ENCODE measurements at regions not wholly inside any gene's neighbourhood (a gene's known extent, or its start where the extent isn't known, plus 50 kb on each side); places are given as distances from the start of the nearest gene placed in this dataset.

- intact Hi-C loops (cut with DNase I; ENCODE audit: low total_unique reads): no loop called here
- H3K27me3 ChIP-seq: no peaks in the 10 kb centered on the region
Observed at GRCh38 chr18:8498905-8499304, 110.3 kb upstream of the RAB12 start.

GRCh38 chr18:8499810-8500675 is 109.2 kb upstream of the RAB12 start:
- DNase-seq: no peak

More at GRCh38 chr18:8498905-8499304, 110.3 kb upstream of the RAB12 start:
- TF ChIP-seq CTCF (IDR thresholded peaks at IDR 0.05) (no peak), POLR2A (IDR thresholded peaks at IDR 0.05) (no peak)
- Histone ChIP-seq H3K4me3 (no peak overlapping the region), H3K4me1 (no peaks in the 10 kb centered on the region), H3K36me3 (no peaks in the 10 kb centered on the region), H3K9me3 (no peaks in the 10 kb centered on the region), H3K27ac (no peak overlapping the region)
- no peak for DNase-seq

GRCh38 chr18:8501044-8501443 is 108.2 kb upstream of the RAB12 start:
- Histone ChIP-seq H3K27ac (no peak overlapping the region), H3K36me3 (no peaks in the 10 kb centered on the region), H3K4me1 (no peaks in the 10 kb centered on the region), H3K4me3 (no peak overlapping the region), H3K27me3 (no peaks in the 10 kb centered on the region), H3K9me3 (no peaks in the 10 kb centered on the region)
- intact Hi-C loops (cut with DNase I; ENCODE audit: low total_unique reads): no loop called here
- no peak for TF ChIP-seq CTCF (IDR thresholded peaks at IDR 0.05)
- no peak for TF ChIP-seq POLR2A (IDR thresholded peaks at IDR 0.05)
- DNase-seq: no peak

More at GRCh38 chr18:8499810-8500675, 109.2 kb upstream of the RAB12 start:
- Histone ChIP-seq H3K27ac (no peak overlapping the region), H3K4me3 (no peak overlapping the region), H3K4me1 (no peaks in the 10 kb centered on the region), H3K9me3 (no peaks in the 10 kb centered on the region), H3K36me3 (no peaks in the 10 kb centered on the region), H3K27me3 (no peaks in the 10 kb centered on the region)
- intact Hi-C loops (cut with DNase I; ENCODE audit: low total_unique reads): no loop called here
- no peak for TF ChIP-seq POLR2A (IDR thresholded peaks at IDR 0.05)

- Histone ChIP-seq H3K4me1 (no peaks in the 10 kb centered on the region), H3K27me3 (no peaks in the 10 kb centered on the region), H3K27ac (no peak overlapping the region), H3K4me3 (no peak overlapping the region), H3K36me3 (no peaks in the 10 kb centered on the region), H3K9me3 (no peaks in the 10 kb centered on the region)
- DNase-seq: no peak
- intact Hi-C loops (cut with DNase I; ENCODE audit: low total_unique reads): no loop called here
- TF ChIP-seq POLR2A (IDR thresholded peaks at IDR 0.05) (no peak), CTCF (IDR thresholded peaks at IDR 0.05) (no peak)
Observed at GRCh38 chr18:8503248-8503647, 106.0 kb upstream of the RAB12 start.

GRCh38 chr18:8504424-8504823 is 104.8 kb upstream of the RAB12 start:
- Histone ChIP-seq H3K27ac (no peak overlapping the region), H3K4me3 (no peak overlapping the region), H3K27me3 (no peaks in the 10 kb centered on the region), H3K36me3 (no peaks in the 10 kb centered on the region), H3K4me1 (no peaks in the 10 kb centered on the region), H3K9me3 (no peaks in the 10 kb centered on the region)
- DNase-seq: no peak
- TF ChIP-seq POLR2A (IDR thresholded peaks at IDR 0.05): no peak
- no peak for TF ChIP-seq CTCF (IDR thresholded peaks at IDR 0.05)
- intact Hi-C loops (cut with DNase I; ENCODE audit: low total_unique reads): no loop called here

Data from uterus (tissue), 3 donors.